Uterus (tissue), 2 donors: ENCODE measurements at regions not wholly inside any gene's neighbourhood (a gene's known extent, or its start where the extent isn't known, plus 50 kb on each side); places are given as distances from the start of the nearest gene placed in this dataset.

Experiments used
- CTCF ChIP-seq, 4 experiments: fragments of 200-600 bp in 2 of 4; fragments of 450-650 bp in 2 of 4; sonication (generic) in 2 of 4; IDR thresholded peaks; one replicate each; pipeline ENCODE4 v1.5.1; 2016 to 2019; ENCODE audit warnings: antibody characterized with exemption in 4 of 4, mild to moderate bottlenecking in 2 of 4, moderate library complexity in 1 of 4
- POLR2A ChIP-seq, 2 donors: fragments of 450-650 bp; IDR thresholded peaks; one replicate each; pipeline ENCODE4 v1.6.1; 2016; ENCODE audit warnings: antibody characterized with exemption in 2 of 2, mild to moderate bottlenecking in 1 of 2, moderate library complexity in 1 of 2

GRCh38 chr4:27685091-27685490 is 824.5 kb downstream of the STIM2 start:
- TF ChIP-seq CTCF (IDR thresholded peaks at IDR 0.05) (no peak), POLR2A (IDR thresholded peaks at IDR 0.05) (no peak)
